CD4-positive, CD25-positive, alpha-beta regulatory T cell (primary cell): ENCODE measurements at regions not wholly inside any gene's neighbourhood (a gene's known extent, or its start where the extent isn't known, plus 50 kb on each side); places are given as distances from the start of the nearest gene placed in this dataset.
"Not testable (repeated sequence)": the region's sequence is repeated elsewhere in the genome, so short reads cannot be mapped to it uniquely, and the experiment has no call there.

Source experiments
- ATAC-seq, 2 donors: fragments of 150-1000 bp; cut with Tn5 transposase; one replicate each; pipeline ENCODE4 v1.10.0; 2021; ENCODE audit warnings: low read depth in 2 of 2, moderate number of reproducible peaks in 2 of 2, moderate library complexity in 1 of 2
- DNase-seq, 3 donors: peaks; one replicate each; pipeline versions ENCODE4 v3.0.0 to v3.0.0-alpha.2; 2012 to 2022; ENCODE audit warnings: mixed read lengths in 1 of 3
- H3K27ac ChIP-seq: one replicate; pipeline ENCODE4 v1.7.0; 2013; ENCODE audit warnings: mild to moderate bottlenecking, low read length; ENCODE audit not compliant: insufficient read depth, poor library complexity, severe bottlenecking
- H3K27me3 ChIP-seq: one replicate; pipeline ENCODE4 v1.7.0; 2013; ENCODE audit warnings: low read length; ENCODE audit not compliant: control insufficient read depth, insufficient read depth
- H3K36me3 ChIP-seq: one replicate; pipeline ENCODE4 v1.7.0; 2013; ENCODE audit warnings: mild to moderate bottlenecking, low read length, moderate library complexity; ENCODE audit not compliant: control insufficient read depth, insufficient read depth
- H3K4me1 ChIP-seq: 2 replicates; pipeline ENCODE4 v1.7.0; 2013; ENCODE audit warnings: mild to moderate bottlenecking, low read length; ENCODE audit not compliant: insufficient read depth, control insufficient read depth, poor library complexity, severe bottlenecking
- H3K4me3 ChIP-seq: one replicate; pipeline ENCODE4 v1.7.0; 2013; ENCODE audit warnings: low read depth, mild to moderate bottlenecking, low read length, moderate library complexity
- H3K9me3 ChIP-seq, 2 experiments: 1 replicate in 1 of 2; 2 replicates in 1 of 2; pipeline ENCODE4 v1.7.0; 2013; ENCODE audit warnings: low read length in 2 of 2, mild to moderate bottlenecking in 1 of 2, moderate library complexity in 1 of 2; ENCODE audit not compliant: control insufficient read depth in 2 of 2
- H3K27ac Mint-ChIP-seq, 3 donors: one replicate each; pipeline ENCODE4 v1.8.0; 2020 to 2022; ENCODE audit warnings: mild to moderate bottlenecking in 3 of 3, mixed read lengths in 3 of 3, moderate library complexity in 2 of 3
- H3K27me3 Mint-ChIP-seq: one replicate; pipeline ENCODE4 v1.8.0; 2022; ENCODE audit warnings: mild to moderate bottlenecking, mixed read lengths
- H3K36me3 Mint-ChIP-seq: one replicate; pipeline ENCODE4 v1.8.0; 2020; ENCODE audit warnings: mixed read lengths
- H3K4me1 Mint-ChIP-seq, 4 donors: one replicate each; pipeline ENCODE4 v1.8.0; 2020 to 2022; ENCODE audit warnings: mixed read lengths in 4 of 4, mild to moderate bottlenecking in 1 of 4
- H3K4me3 Mint-ChIP-seq, 4 donors: one replicate each; pipeline ENCODE4 v1.8.0; 2020 to 2022; ENCODE audit warnings: mild to moderate bottlenecking in 4 of 4, mixed read lengths in 4 of 4, moderate library complexity in 3 of 4
- H3K9me3 Mint-ChIP-seq, 7 donors: one replicate each; pipeline ENCODE4 v1.8.0; 2020 to 2022; ENCODE audit warnings: mixed read lengths in 7 of 7, mild to moderate bottlenecking in 3 of 7, moderate library complexity in 2 of 7

- not testable (repeated sequence) for H3K4me1 Mint-ChIP-seq, H3K27ac Mint-ChIP-seq, H3K9me3 Mint-ChIP-seq, H3K27me3 Mint-ChIP-seq, H3K4me1 ChIP-seq, H3K9me3 ChIP-seq, DNase-seq, ATAC-seq, H3K4me3 ChIP-seq, H3K4me3 Mint-ChIP-seq, H3K27ac ChIP-seq, H3K36me3 ChIP-seq, H3K36me3 Mint-ChIP-seq, H3K27me3 ChIP-seq
Measured at GRCh38 chr7:152499969-152500368, 64.2 kb upstream of the KMT2C start.

GRCh38 chr7:152495867-152496266, 60.1 kb upstream of the KMT2C start:
- H3K4me3 Mint-ChIP-seq: no peak overlapping the region
- H3K36me3 ChIP-seq: no peaks in the 10 kb centered on the region
- DNase-seq: no peak
- no peak overlapping the region for H3K27ac Mint-ChIP-seq
- no peaks in the 10 kb centered on the region for H3K9me3 ChIP-seq
- H3K9me3 Mint-ChIP-seq: peaks cover 0 to 4% (median 0%) of the 10 kb centered on the region in 7 donors
- no peaks in the 10 kb centered on the region for H3K36me3 Mint-ChIP-seq
- H3K4me1 ChIP-seq: no peaks in the 10 kb centered on the region
- ATAC-seq: no peak
- H3K27ac ChIP-seq: no peak overlapping the region
- H3K4me3 ChIP-seq: no peak overlapping the region
- H3K27me3 Mint-ChIP-seq: peaks cover 23% of the 10 kb centered on the region
- no peaks in the 10 kb centered on the region for H3K4me1 Mint-ChIP-seq
- peaks cover 2% of the 10 kb centered on the region for H3K27me3 ChIP-seq

DNA sequence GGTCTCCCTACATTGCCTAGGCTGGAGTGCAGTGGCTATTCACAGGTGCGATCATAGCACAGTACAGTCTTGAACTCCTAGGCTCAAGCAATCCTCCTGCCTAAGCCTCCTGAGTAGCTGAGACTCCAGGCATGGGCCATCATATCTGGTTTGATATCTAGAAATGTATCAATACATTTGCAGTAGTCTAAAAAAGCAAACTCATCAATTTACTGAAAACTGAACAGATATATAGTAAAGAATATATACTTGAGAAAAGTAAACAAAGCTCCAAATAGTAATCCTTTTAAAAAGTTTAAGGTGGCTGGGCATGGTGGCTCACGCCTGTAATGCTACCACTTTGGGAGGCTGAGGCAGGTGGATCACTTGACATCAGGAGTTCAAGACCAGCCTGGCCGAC, 57.1 kb upstream of the KMT2C start:
- ATAC-seq: no peak
- H3K27ac Mint-ChIP-seq: no peak overlapping the region
- H3K4me3 Mint-ChIP-seq: no peak overlapping the region
- H3K4me3 ChIP-seq: no peak overlapping the region
- no peaks in the 10 kb centered on the region for H3K9me3 ChIP-seq
- H3K27me3 Mint-ChIP-seq: peaks cover 23% of the 10 kb centered on the region
- H3K4me1 Mint-ChIP-seq: peaks cover 0 to 4% (median 0%) of the 10 kb centered on the region in 4 donors
- DNase-seq: no peak
- no peaks in the 10 kb centered on the region for H3K4me1 ChIP-seq
- peaks cover 0 to 4% (median 0%) of the 10 kb centered on the region in 7 donors for H3K9me3 Mint-ChIP-seq
- H3K27ac ChIP-seq: no peak overlapping the region
- H3K27me3 ChIP-seq: peaks cover 2% of the 10 kb centered on the region
- H3K36me3 Mint-ChIP-seq: no peaks in the 10 kb centered on the region
- H3K36me3 ChIP-seq: no peaks in the 10 kb centered on the region

DNA sequence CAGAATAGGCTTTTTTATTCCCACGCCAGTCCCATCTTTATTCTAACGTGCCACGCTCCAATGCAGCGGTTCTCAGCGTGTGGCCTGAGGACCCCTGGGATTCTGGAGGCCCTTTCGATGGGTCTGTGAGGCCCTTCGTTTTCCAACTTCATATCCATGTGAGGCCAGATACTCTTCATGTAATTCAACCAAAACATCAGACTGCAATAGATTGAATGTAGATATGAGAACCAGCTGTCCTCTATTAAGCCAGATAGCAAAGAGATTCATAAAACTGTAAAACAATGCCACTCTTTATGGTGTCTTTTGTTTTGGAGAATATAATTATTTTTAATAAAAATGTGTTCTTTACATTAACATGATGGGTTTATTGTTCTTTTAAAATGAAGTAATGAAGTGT, 53.2 kb upstream of the KMT2C start:
- peaks cover 2% of the 10 kb centered on the region for H3K27me3 ChIP-seq
- no peaks in the 10 kb centered on the region for H3K4me1 ChIP-seq
- DNase-seq (no peak), ATAC-seq (no peak)
- H3K4me3 ChIP-seq: no peak overlapping the region
- H3K9me3 ChIP-seq: no peaks in the 10 kb centered on the region
- Mint-ChIP-seq H3K27ac (no peak overlapping the region), H3K27me3 (peaks cover 22% of the 10 kb centered on the region), H3K9me3 (peaks cover 0 to 1% (median 0%) of the 10 kb centered on the region in 7 donors), H3K4me3 (no peak overlapping the region), H3K36me3 (no peaks in the 10 kb centered on the region), H3K4me1 (peaks cover 0 to 4% (median 0%) of the 10 kb centered on the region in 4 donors)
- no peak overlapping the region for H3K27ac ChIP-seq
- H3K36me3 ChIP-seq: no peaks in the 10 kb centered on the region

DNA sequence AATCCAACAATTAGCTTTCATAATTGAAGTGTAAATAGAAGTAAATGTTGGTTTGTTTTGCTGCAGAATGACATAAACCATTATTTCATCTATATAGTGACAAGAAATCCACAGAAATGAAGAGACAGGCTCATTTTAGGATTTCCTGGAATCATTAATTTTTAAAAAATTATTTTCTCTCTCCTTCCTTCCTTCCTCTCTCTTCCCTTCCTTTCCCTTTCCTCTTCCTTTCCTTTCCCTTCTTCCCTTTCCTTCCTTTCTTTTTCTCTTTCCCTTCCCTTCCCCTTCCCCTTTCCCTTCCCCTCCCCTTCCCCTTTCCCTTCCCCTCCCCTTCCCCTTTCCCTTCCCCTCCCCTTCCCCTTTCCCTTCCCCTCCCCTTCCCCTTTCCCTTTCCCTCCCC, 51.2 kb upstream of the KMT2C start:
- Mint-ChIP-seq H3K27me3 (peaks cover 15% of the 10 kb centered on the region), H3K27ac (no peak overlapping the region), H3K36me3 (no peaks in the 10 kb centered on the region), H3K9me3 (peaks cover 0 to 1% (median 0%) of the 10 kb centered on the region in 7 donors), H3K4me1 (peaks cover 0 to 4% (median 0%) of the 10 kb centered on the region in 4 donors), H3K4me3 (no peak overlapping the region)
- DNase-seq: no peak
- Histone ChIP-seq H3K36me3 (no peaks in the 10 kb centered on the region), H3K9me3 (no peaks in the 10 kb centered on the region), H3K4me1 (no peaks in the 10 kb centered on the region), H3K4me3 (no peak overlapping the region), H3K27me3 (peaks cover 2% of the 10 kb centered on the region), H3K27ac (no peak overlapping the region)
- no peak for ATAC-seq

GRCh38 chr7:152485826-152486225, 50.0 kb upstream of the KMT2C start:
- Mint-ChIP-seq H3K27me3 (peaks cover 10% of the 10 kb centered on the region), H3K27ac (no peak overlapping the region), H3K9me3 (peaks cover 0 to 1% (median 0%) of the 10 kb centered on the region in 7 donors), H3K36me3 (no peaks in the 10 kb centered on the region), H3K4me1 (peaks cover 0 to 4% (median 0%) of the 10 kb centered on the region in 4 donors), H3K4me3 (no peak overlapping the region)
- no peaks in the 10 kb centered on the region for H3K9me3 ChIP-seq
- no peak overlapping the region for H3K4me3 ChIP-seq
- H3K27me3 ChIP-seq: no peaks in the 10 kb centered on the region
- H3K27ac ChIP-seq: no peak overlapping the region
- no peak for DNase-seq
- no peaks in the 10 kb centered on the region for H3K36me3 ChIP-seq
- no peak for ATAC-seq
- H3K4me1 ChIP-seq: no peaks in the 10 kb centered on the region
